ENCODE measurements at regions not wholly inside any gene's neighbourhood (a gene's known extent, or its start where the extent isn't known, plus 50 kb on each side); places are given as distances from the start of the nearest gene placed in this dataset.

- TF ChIP-seq NR3C1 (CRISPR knock-in tag; conservative IDR thresholded peaks at IDR 0.05; ENCODE audit: low read depth) (no peak), CREB1 (CRISPR knock-in tag; IDR thresholded peaks at IDR 0.05) (no peak), GRHL2 (CRISPR knock-in tag; IDR thresholded peaks at IDR 0.05; ENCODE audit: insufficient replicate concordance, severe bottlenecking) (no peak), ATF6 (CRISPR knock-in tag; IDR thresholded peaks at IDR 0.05) (no peak), NFATC4 (CRISPR knock-in tag; IDR thresholded peaks at IDR 0.05) (no peak), EMX1 (CRISPR knock-in tag; IDR thresholded peaks at IDR 0.05) (no peak), MYBL2 (CRISPR knock-in tag; IDR thresholded peaks at IDR 0.05) (no peak), NFYB (CRISPR knock-in tag; conservative IDR thresholded peaks at IDR 0.05; ENCODE audit: low read depth) (no peak), ZNF416 (CRISPR knock-in tag; IDR thresholded peaks at IDR 0.05) (no peak), ARID4B (CRISPR knock-in tag; IDR thresholded peaks at IDR 0.05; ENCODE audit: borderline replicate concordance) (no peak), ZNF512 (CRISPR knock-in tag; IDR thresholded peaks at IDR 0.05; ENCODE audit: borderline replicate concordance) (no peak), CBFB (CRISPR knock-in tag; IDR thresholded peaks at IDR 0.05; ENCODE audit: low read depth) (no peak), ZNF425 (CRISPR knock-in tag; conservative IDR thresholded peaks at IDR 0.05) (no peak), ZNF532 (CRISPR knock-in tag; IDR thresholded peaks at IDR 0.05; ENCODE audit: borderline replicate concordance) (no peak), USF1 (CRISPR knock-in tag; IDR thresholded peaks at IDR 0.05) (no peak), HMGA2 (CRISPR knock-in tag; IDR thresholded peaks at IDR 0.05) (no peak), ZNF219 (CRISPR knock-in tag; IDR thresholded peaks at IDR 0.05; ENCODE audit: borderline replicate concordance) (no peak)
- Mint-ChIP-seq H3K36me3 (no peaks in the 10 kb centered on the region), H3K9me3 (no peaks in the 10 kb centered on the region), H3K4me3 (no peak overlapping the region), H3K27me3 (ENCODE audit: low read depth) (no peaks in the 10 kb centered on the region), H3K4me1 (peaks cover 9% of the 10 kb centered on the region), H3K27ac (no peak overlapping the region)
- ChIA-PET POLR2A (interaction anchor here (0.7 kb wide), 1 partner anchor 1116 kb away, joined by 3 read pairs; no protein-coding TSS in a partner anchor), CTCF (no interaction called here)
- DNase-seq (ENCODE audit: low spot score) (no peak), ATAC-seq (no peak)
Observed at GRCh38 chr6:126923807-126924206, 194.7 kb upstream of the RSPO3 start.

All from WTC11 (cell line).